Osteocyte (in vitro differentiated cells): ENCODE measurements at regions not wholly inside any gene's neighbourhood (a gene's known extent, or its start where the extent isn't known, plus 50 kb on each side); places are given as distances from the start of the nearest gene placed in this dataset.

ENCODE experiments used
- DNase-seq: peaks from one replicate; pipeline ENCODE4 v3.0.0; 2021; ENCODE audit warnings: mixed read lengths; ENCODE audit not compliant: unreplicated experiment; ENCODE audit errors: extremely low spot score
- H3K27ac Mint-ChIP-seq: one replicate; pipeline ENCODE4 v1.8.0; 2021; ENCODE audit warnings: mild to moderate bottlenecking, mixed read lengths; ENCODE audit not compliant: unreplicated experiment
- H3K27me3 Mint-ChIP-seq: one replicate; pipeline ENCODE4 v1.8.0; 2021; ENCODE audit warnings: mixed read lengths; ENCODE audit not compliant: unreplicated experiment
- H3K36me3 Mint-ChIP-seq: one replicate; pipeline ENCODE4 v1.8.0; 2021; ENCODE audit warnings: mixed read lengths; ENCODE audit not compliant: unreplicated experiment
- H3K4me1 Mint-ChIP-seq: one replicate; pipeline ENCODE4 v1.8.0; 2021; ENCODE audit warnings: mixed read lengths; ENCODE audit not compliant: unreplicated experiment
- H3K4me3 Mint-ChIP-seq: one replicate; pipeline ENCODE4 v1.8.0; 2021; ENCODE audit warnings: mild to moderate bottlenecking, moderate library complexity, mixed read lengths; ENCODE audit not compliant: unreplicated experiment
- H3K9me3 Mint-ChIP-seq: one replicate; pipeline ENCODE4 v1.8.0; 2021; ENCODE audit warnings: mixed read lengths; ENCODE audit not compliant: unreplicated experiment
- TF ChIP-seq, protein P1 (sequence below): fragments of 200-600 bp; sonication (generic); IDR thresholded peaks from 2 replicates; pipeline ENCODE4 v1.5.0; 2021; ENCODE audit warnings: antibody characterized with exemption, mild to moderate bottlenecking, moderate library complexity

DNA sequence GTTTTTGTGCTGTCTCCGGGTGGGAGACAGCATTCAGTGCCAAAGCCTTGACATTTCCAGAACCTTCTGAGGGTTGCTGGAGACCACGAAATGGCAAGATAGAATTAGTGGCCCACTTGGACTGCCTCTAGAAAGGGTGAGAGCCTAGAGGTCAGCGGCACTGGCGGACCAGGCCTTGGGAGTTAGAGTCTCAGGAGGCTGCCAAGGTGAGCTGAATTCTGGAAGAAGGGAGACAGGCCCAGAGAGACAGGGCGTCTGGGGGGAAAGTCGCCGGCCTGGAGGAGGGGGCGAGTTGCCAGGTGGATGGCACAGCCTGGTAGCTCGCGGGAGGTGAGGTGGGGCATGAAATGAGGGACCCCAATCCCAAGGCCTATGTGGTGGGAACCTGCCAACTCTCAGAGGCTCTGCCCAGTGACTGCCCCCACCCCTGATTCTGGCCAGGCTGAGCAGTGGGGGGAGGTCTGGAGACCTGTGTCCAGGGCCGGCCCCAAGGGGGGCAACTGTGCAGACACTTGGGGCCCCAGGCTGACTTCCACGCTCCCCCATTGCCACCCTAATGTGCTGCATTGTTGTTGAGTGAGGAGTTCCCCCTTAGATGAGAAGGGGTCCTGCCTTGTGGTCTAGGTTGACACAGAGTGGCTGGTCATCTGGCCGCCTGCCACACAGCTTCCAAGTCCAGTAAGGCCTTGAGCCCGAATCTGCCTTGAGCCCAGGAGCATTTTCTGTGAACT is 211.1 kb upstream of the CIBAR2 start:
- TF ChIP-seq, protein P1, sequence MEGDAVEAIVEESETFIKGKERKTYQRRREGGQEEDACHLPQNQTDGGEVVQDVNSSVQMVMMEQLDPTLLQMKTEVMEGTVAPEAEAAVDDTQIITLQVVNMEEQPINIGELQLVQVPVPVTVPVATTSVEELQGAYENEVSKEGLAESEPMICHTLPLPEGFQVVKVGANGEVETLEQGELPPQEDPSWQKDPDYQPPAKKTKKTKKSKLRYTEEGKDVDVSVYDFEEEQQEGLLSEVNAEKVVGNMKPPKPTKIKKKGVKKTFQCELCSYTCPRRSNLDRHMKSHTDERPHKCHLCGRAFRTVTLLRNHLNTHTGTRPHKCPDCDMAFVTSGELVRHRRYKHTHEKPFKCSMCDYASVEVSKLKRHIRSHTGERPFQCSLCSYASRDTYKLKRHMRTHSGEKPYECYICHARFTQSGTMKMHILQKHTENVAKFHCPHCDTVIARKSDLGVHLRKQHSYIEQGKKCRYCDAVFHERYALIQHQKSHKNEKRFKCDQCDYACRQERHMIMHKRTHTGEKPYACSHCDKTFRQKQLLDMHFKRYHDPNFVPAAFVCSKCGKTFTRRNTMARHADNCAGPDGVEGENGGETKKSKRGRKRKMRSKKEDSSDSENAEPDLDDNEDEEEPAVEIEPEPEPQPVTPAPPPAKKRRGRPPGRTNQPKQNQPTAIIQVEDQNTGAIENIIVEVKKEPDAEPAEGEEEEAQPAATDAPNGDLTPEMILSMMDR, result no peak
- H3K4me1 Mint-ChIP-seq, result peaks cover 57% of the 10 kb centered on the region
- H3K27me3 Mint-ChIP-seq, result no peaks in the 10 kb centered on the region
- no peaks in the 10 kb centered on the region for H3K36me3 Mint-ChIP-seq
- no peak overlapping the region for H3K4me3 Mint-ChIP-seq
- DNase-seq, result no peak
- H3K9me3 Mint-ChIP-seq, result no peaks in the 10 kb centered on the region
- H3K27ac Mint-ChIP-seq, result peak overlapping the region; percentile 89

DNA sequence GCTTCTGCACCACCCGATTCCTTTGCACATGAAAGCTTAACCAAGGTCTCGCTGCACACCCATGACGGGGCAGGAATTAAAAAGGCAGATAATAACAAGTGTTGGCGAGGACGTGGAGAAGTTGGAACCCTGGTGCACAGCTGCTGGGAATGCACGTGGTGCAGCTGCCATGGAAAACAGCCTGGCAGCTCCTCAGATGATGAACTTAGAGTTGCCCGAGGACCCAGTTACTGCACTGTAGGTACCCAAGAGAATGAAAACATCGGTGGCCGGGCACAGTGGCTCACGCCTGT is 211.6 kb upstream of the CIBAR2 start:
- no peak for DNase-seq
- Mint-ChIP-seq H3K36me3 (no peaks in the 10 kb centered on the region), H3K27me3 (no peaks in the 10 kb centered on the region), H3K4me3 (no peak overlapping the region), H3K27ac (no peak overlapping the region), H3K4me1 (peaks cover 62% of the 10 kb centered on the region), H3K9me3 (no peaks in the 10 kb centered on the region)
- TF ChIP-seq, protein P1, result no peak

DNA sequence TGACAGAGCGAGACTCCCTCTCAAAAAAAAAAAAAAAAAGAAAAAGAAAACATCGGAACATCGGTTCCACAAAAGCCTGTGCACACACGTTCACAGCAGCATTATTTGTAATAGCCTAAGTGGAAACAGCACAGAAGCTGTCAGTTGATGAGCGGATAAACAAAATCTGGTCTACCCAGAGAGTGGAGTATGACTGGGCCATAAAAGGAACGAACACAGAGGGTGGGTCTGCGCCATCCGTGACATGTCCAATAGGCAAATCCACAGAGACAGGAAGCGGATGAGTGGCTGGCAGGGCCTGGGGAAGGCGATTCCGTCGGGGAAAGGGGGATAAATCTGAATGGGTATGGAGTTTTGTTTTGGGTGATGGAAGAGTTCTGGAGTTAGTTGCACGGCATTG is 212.2 kb upstream of the CIBAR2 start:
- no peaks in the 10 kb centered on the region for H3K27me3 Mint-ChIP-seq
- no peak overlapping the region for H3K4me3 Mint-ChIP-seq
- H3K27ac Mint-ChIP-seq, result no peak overlapping the region
- peaks cover 68% of the 10 kb centered on the region for H3K4me1 Mint-ChIP-seq
- no peaks in the 10 kb centered on the region for H3K36me3 Mint-ChIP-seq
- TF ChIP-seq, protein P1, result no peak
- no peaks in the 10 kb centered on the region for H3K9me3 Mint-ChIP-seq
- DNase-seq, result no peak

DNA sequence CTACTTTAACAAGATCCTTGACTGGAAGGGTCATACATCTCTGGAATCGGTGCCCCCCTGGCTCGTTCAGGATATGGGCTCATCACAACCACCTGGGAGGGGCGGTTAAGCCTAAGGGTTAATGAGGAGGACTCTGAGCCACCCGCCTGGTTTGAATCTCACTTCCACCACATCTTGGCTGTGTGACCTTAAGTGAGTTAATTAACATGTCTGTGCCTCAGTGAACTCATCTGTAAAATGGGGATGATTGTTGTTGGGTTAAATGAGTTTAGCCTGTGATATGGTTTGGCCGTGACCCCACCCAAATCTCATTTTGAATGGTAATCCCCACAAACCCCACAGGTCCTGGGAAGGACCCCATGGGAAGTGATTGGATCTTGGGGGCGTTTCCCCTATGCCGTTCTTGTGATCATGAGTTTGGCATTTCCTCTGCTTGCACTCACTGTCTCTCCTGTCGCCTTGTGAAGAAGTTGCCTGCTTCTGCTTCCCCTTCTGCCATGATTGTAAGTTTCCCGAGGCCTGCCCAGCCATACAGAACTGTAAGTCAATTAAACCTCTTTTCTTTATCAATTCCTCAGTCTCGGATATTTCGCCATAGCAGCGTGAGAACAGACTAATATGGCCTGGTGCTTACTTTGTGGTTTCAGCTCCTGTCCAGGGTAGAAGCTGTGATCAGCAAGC is 214.0 kb upstream of the CIBAR2 start:
- Mint-ChIP-seq H3K27me3 (no peaks in the 10 kb centered on the region), H3K4me1 (peaks cover 66% of the 10 kb centered on the region), H3K36me3 (no peaks in the 10 kb centered on the region), H3K27ac (no peak overlapping the region), H3K4me3 (no peak overlapping the region), H3K9me3 (no peaks in the 10 kb centered on the region)
- TF ChIP-seq, protein P1, result no peak
- DNase-seq, result no peak

DNA sequence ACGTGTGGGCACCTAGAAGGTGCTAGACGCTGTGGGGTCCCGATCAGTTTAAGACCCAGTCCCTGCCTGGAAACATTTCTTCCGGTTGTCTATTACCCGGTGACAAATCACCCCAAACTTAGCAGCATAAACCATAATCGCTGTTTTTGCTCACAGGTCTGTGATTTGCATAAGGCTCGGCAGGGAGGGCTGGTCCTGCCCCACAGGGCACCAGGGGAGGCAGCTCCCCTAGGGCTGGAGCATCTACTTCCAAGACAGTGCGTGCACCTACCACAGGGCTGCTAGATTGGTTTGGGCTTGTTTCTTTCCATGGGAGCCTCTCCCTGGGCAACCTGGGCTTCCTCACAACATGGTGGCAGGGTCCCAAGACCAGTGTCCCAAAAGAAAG is 214.5 kb upstream of the CIBAR2 start:
- H3K27me3 Mint-ChIP-seq, result no peaks in the 10 kb centered on the region
- DNase-seq, result no peak
- TF ChIP-seq, protein P1, result no peak
- H3K4me3 Mint-ChIP-seq, result no peak overlapping the region
- no peaks in the 10 kb centered on the region for H3K9me3 Mint-ChIP-seq
- H3K36me3 Mint-ChIP-seq, result no peaks in the 10 kb centered on the region
- no peak overlapping the region for H3K27ac Mint-ChIP-seq
- peaks cover 61% of the 10 kb centered on the region for H3K4me1 Mint-ChIP-seq
